ENCODE measurements at regions not wholly inside any gene's neighbourhood (a gene's known extent, or its start where the extent isn't known, plus 50 kb on each side); places are given as distances from the start of the nearest gene placed in this dataset.

DNA sequence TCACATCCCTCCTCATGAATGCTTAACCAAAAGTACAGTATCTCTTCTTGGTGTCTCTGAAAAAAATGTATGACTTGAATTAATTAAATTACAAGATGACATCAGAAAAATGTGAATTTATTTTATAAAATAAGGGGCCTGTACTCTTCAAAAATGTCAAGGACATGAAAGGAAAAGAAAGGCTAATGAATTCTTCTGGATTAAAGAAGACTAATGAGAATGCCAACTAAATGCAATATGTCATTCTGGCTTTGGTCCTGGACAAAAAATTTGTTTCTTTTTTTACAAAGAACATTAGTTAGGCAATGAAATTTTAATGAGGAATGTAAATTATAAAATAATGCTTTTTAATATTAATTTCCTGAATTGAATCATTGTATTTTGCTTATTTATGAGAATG lies 1125.7 kb downstream of the DNAJB9 start:
- H3K36me3 Mint-ChIP-seq: no peaks in the 10 kb centered on the region
- no peak for DNase-seq
- no peaks in the 10 kb centered on the region for H3K36me3 ChIP-seq (replicated peaks in 1 of 2; ENCODE audit: control insufficient read depth in 1 of 2, insufficient read depth in 2 of 2, low read length in 2 of 2)
- no peaks in the 10 kb centered on the region for H3K79me2 ChIP-seq (ENCODE audit: insufficient read depth, low read length)
- TF ChIP-seq, protein P1, sequence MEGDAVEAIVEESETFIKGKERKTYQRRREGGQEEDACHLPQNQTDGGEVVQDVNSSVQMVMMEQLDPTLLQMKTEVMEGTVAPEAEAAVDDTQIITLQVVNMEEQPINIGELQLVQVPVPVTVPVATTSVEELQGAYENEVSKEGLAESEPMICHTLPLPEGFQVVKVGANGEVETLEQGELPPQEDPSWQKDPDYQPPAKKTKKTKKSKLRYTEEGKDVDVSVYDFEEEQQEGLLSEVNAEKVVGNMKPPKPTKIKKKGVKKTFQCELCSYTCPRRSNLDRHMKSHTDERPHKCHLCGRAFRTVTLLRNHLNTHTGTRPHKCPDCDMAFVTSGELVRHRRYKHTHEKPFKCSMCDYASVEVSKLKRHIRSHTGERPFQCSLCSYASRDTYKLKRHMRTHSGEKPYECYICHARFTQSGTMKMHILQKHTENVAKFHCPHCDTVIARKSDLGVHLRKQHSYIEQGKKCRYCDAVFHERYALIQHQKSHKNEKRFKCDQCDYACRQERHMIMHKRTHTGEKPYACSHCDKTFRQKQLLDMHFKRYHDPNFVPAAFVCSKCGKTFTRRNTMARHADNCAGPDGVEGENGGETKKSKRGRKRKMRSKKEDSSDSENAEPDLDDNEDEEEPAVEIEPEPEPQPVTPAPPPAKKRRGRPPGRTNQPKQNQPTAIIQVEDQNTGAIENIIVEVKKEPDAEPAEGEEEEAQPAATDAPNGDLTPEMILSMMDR (IDR thresholded peaks at IDR 0.05): no peak
- H3K4me3 Mint-ChIP-seq: no peak overlapping the region
- H3K4me1 ChIP-seq (ENCODE audit: control insufficient read depth in 1 of 2, insufficient read depth in 2 of 2, low read length in 2 of 2): no peaks in the 10 kb centered on the region
- H2AFZ ChIP-seq (ENCODE audit: insufficient read depth, low read depth, low read length, poor library complexity, severe bottlenecking): no peak overlapping the region
- peaks cover 0 to 2% (median 0%) of the 10 kb centered on the region in 3 donors for H3K27me3 Mint-ChIP-seq (ENCODE audit: low read depth in 3 of 3)
- peaks cover under 1 to 21% (median 10%) of the 10 kb centered on the region in 7 donors for H3K9me3 Mint-ChIP-seq
- no peak overlapping the region for H3K4me2 ChIP-seq (replicated peaks; ENCODE audit: extremely low read depth, low read length, poor library complexity, severe bottlenecking)
- intact Hi-C loops (cut with micrococcal nuclease): no loop called here
- H3K27ac Mint-ChIP-seq: no peak overlapping the region
- no peaks in the 10 kb centered on the region for H4K20me1 ChIP-seq (ENCODE audit: insufficient read depth, low read length)
- H3K27me3 ChIP-seq (ENCODE audit: control insufficient read depth in 2 of 2, insufficient read depth in 2 of 2, low read length in 2 of 2): no peaks in the 10 kb centered on the region
- no peak overlapping the region for H3K4me3 ChIP-seq (replicated peaks in 1 of 3; ENCODE audit: low read depth in 2 of 3, low read length in 3 of 3)
- no peaks in the 10 kb centered on the region for H3K4me1 Mint-ChIP-seq
- no peak overlapping the region for H3K9ac ChIP-seq (ENCODE audit: insufficient read depth, low read length, poor library complexity, severe bottlenecking)
- peaks cover 0 to 10% of the 10 kb centered on the region in 2 donors for H3K9me3 ChIP-seq (replicated peaks in 1 of 2; ENCODE audit: control insufficient read depth in 1 of 2, insufficient read depth in 1 of 2, low read length in 2 of 2)
- H3K27ac ChIP-seq (ENCODE audit: low read depth in 1 of 2, low read length in 2 of 2): no peak overlapping the region

DNA sequence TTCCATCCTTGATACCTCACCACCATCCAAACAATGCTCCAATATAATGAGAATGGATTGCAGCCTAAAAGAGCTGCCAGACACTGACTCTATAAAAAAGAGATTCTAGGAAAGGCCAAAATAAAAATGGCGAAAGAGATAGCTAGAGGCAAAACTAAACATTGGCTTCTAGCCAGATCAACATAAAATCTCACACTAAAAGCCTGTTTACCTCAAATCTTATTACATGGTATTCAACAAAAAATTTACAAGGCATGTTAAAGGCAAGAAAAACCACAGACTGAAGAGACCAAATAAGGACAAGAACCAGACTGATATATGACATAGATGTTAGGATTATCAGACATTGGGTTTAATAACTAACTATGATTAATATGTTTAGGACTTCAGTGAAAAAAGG lies 1127.0 kb downstream of the DNAJB9 start:
- no peak for DNase-seq
- Mint-ChIP-seq H3K4me1 (no peaks in the 10 kb centered on the region), H3K9me3 (peaks cover 0 to 15% (median 10%) of the 10 kb centered on the region in 7 donors), H3K27ac (no peak overlapping the region), H3K27me3 (ENCODE audit: low read depth in 3 of 3) (peaks cover 0 to 2% (median 0%) of the 10 kb centered on the region in 3 donors), H3K36me3 (no peaks in the 10 kb centered on the region), H3K4me3 (no peak overlapping the region)
- Histone ChIP-seq H3K9me3 (replicated peaks in 1 of 2; ENCODE audit: control insufficient read depth in 1 of 2, insufficient read depth in 1 of 2, low read length in 2 of 2) (peaks cover 0 to 10% of the 10 kb centered on the region in 2 donors), H3K27ac (ENCODE audit: low read depth in 1 of 2, low read length in 2 of 2) (no peak overlapping the region), H2AFZ (ENCODE audit: insufficient read depth, low read depth, low read length, poor library complexity, severe bottlenecking) (no peak overlapping the region), H3K79me2 (ENCODE audit: insufficient read depth, low read length) (no peaks in the 10 kb centered on the region), H3K4me2 (replicated peaks; ENCODE audit: extremely low read depth, low read length, poor library complexity, severe bottlenecking) (no peak overlapping the region), H3K9ac (ENCODE audit: insufficient read depth, low read length, poor library complexity, severe bottlenecking) (no peak overlapping the region), H3K27me3 (ENCODE audit: control insufficient read depth in 2 of 2, insufficient read depth in 2 of 2, low read length in 2 of 2) (no peaks in the 10 kb centered on the region), H3K36me3 (replicated peaks in 1 of 2; ENCODE audit: control insufficient read depth in 1 of 2, insufficient read depth in 2 of 2, low read length in 2 of 2) (no peaks in the 10 kb centered on the region), H3K4me3 (replicated peaks in 1 of 3; ENCODE audit: low read depth in 2 of 3, low read length in 3 of 3) (no peak overlapping the region), H3K4me1 (ENCODE audit: control insufficient read depth in 1 of 2, insufficient read depth in 2 of 2, low read length in 2 of 2) (no peaks in the 10 kb centered on the region), H4K20me1 (ENCODE audit: insufficient read depth, low read length) (no peaks in the 10 kb centered on the region)
- intact Hi-C loops (cut with micrococcal nuclease): no loop called here
- no CpG with 5 or more reads among the region's 1 CpG for WGBS (ENCODE audit: insufficient coverage)
- TF ChIP-seq, protein P1 (IDR thresholded peaks at IDR 0.05): no peak
